ENCODE measurements at regions not wholly inside any gene's neighbourhood (a gene's known extent, or its start where the extent isn't known, plus 50 kb on each side); places are given as distances from the start of the nearest gene placed in this dataset.
"Not testable (repeated sequence)": the region's sequence is repeated elsewhere in the genome, so short reads cannot be mapped to it uniquely, and the experiment has no call there.

DNA sequence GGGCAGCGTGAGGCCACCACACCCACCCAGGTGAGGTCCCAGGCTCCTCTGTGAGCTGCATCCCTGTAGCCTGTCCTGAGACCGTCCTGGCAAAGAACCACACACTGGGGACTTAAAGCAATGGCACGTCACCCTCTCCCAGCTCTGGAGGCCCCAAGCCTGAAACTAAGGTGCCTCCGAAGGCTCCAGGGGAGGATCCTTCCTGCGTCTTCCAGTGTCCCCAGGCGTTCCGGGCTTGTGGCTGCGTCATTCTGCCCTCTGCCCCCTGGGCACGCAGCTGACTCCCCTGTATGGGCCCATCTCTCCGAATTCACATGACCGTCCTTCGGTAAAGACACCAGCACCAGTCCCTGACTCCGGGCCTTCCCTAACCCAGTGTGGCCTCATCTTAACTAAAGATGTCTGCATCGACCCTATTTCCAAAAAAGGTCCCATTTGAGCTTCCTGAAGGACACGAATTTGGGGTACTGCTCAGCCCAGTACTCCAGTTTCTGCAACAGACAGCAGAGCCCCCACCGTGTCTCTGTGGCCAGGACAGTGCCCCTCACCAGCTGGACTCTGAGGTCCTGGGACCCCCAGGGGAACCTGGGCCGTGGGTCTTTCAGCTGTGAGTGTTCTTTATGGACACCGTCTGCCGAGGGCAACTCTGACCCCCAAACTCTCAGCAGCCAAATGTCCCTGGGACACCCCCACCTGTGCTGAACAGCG is 75.2 kb upstream of the CTDP1 start:
- DNase-seq (no peak), ATAC-seq (no peak)
- Mint-ChIP-seq H3K4me3 (no peak overlapping the region), H3K27me3 (no peaks in the 10 kb centered on the region), H3K27ac (no peak overlapping the region), H3K4me1 (no peaks in the 10 kb centered on the region), H3K9me3 (no peaks in the 10 kb centered on the region)

GRCh38 chr18:79604913-79605880 is 74.4 kb upstream of the CTDP1 start:
- no peak for ATAC-seq
- H3K9me3 Mint-ChIP-seq, result no peaks in the 10 kb centered on the region

DNA sequence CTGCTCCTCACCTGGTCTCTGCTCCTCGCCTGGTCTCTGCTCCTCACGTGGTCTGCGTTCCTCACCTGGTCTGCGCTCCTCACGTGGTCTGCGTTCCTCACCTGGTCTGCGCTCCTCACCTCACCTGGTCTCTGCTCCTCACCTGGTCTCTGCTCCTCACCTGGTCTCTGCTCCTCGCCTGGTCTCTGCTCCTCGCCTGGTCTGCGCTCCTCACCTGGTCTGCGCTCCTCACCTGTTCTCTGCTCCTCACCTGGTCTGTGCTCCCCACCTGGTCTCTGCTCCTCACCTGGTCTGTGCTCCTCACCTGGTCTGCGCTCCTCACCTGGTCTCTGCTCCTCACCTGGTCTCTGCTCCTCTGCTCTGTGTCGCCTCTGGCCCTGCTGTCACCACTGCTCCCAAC is 73.5 kb upstream of the CTDP1 start:
- H3K27me3 Mint-ChIP-seq, DNase-seq, H3K4me3 Mint-ChIP-seq, H3K27ac Mint-ChIP-seq, ATAC-seq, H3K9me3 Mint-ChIP-seq, H3K4me1 Mint-ChIP-seq: not testable (repeated sequence)

More at GRCh38 chr18:79604913-79605880, 74.4 kb upstream of the CTDP1 start:
- Mint-ChIP-seq H3K27me3 (no peaks in the 10 kb centered on the region), H3K4me1 (no peaks in the 10 kb centered on the region), H3K4me3 (no peak overlapping the region), H3K27ac (no peak overlapping the region)
- DNase-seq, result no peak

- H3K9me3 Mint-ChIP-seq, result no peaks in the 10 kb centered on the region
- ATAC-seq (no peak), DNase-seq (no peak)
- H3K4me3 Mint-ChIP-seq, result no peak overlapping the region
- H3K27me3 Mint-ChIP-seq, result no peaks in the 10 kb centered on the region
- H3K4me1 Mint-ChIP-seq, result no peaks in the 10 kb centered on the region
- peak overlapping the region in 1 of 2 donors; percentile 48 for H3K27ac Mint-ChIP-seq
Measured at GRCh38 chr18:79606621-79607331, 72.8 kb upstream of the CTDP1 start.

DNA sequence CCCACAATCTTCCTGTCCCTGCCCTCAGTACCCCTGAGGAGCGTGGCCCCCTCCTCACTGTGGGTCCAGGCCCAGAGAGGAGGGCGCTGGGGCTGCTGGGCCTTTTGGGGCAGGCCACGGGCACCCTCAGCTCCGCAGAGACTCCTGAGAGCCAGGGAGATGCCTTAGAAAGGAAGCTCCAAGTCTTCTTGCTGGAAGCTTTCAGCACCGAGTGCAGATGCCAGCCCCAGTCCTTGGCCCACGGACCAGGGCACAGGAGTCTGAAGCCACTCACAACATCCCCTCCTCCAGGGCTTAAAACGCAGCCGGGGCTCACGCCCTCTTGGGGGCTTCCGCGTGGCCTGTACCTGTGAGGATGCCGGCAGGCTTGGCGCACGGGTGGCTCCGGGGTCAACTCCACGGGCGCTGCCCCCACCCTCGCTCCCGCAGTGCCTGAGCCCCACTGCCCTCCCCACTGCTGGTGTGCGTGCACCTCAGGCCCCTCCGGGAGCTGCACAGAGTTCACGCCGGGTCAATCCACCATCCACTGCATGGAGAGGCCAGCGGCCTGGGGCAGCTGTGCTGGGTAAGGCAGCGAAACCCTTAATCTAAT is 72.1 kb upstream of the CTDP1 start:
- Mint-ChIP-seq H3K27me3 (no peaks in the 10 kb centered on the region), H3K9me3 (no peaks in the 10 kb centered on the region), H3K27ac (no peak overlapping the region), H3K4me3 (no peak overlapping the region), H3K4me1 (no peaks in the 10 kb centered on the region)
- no peak for ATAC-seq
- DNase-seq, result no peak

DNA sequence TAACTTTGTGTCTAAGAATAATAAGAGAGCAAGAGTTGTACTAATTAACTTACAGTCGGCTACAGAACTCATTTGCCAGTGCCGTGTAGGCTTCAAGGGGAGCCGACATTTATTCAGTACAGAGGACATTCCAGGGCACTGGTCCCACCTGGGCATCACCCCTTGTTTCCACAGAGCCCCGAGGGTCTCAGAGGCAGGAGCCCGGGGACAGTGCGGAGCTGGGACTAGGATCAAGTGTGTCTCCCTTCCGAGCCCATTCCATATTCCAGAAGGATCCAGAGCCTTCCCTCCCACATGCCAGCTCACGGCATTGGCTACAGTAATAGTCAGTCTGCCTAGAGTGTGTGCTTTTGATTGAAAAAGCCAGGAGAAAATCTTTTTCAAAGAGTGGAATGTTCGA is 71.5 kb upstream of the CTDP1 start:
- H3K4me3 Mint-ChIP-seq, result no peak overlapping the region
- H3K4me1 Mint-ChIP-seq, result no peaks in the 10 kb centered on the region
- no peaks in the 10 kb centered on the region for H3K27me3 Mint-ChIP-seq
- no peak overlapping the region for H3K27ac Mint-ChIP-seq
- ATAC-seq (no peak), DNase-seq (no peak)
- no peaks in the 10 kb centered on the region for H3K9me3 Mint-ChIP-seq

- no peak overlapping the region for H3K27ac Mint-ChIP-seq
- no peak overlapping the region for H3K4me3 Mint-ChIP-seq
- no peak for ATAC-seq
- no peaks in the 10 kb centered on the region for H3K4me1 Mint-ChIP-seq
- H3K27me3 Mint-ChIP-seq, result no peaks in the 10 kb centered on the region
- H3K9me3 Mint-ChIP-seq, result no peaks in the 10 kb centered on the region
- DNase-seq, result no peak
Measured at GRCh38 chr18:79608535-79608934, 71.1 kb upstream of the CTDP1 start.

GRCh38 chr18:79608999-79609461 is 70.6 kb upstream of the CTDP1 start:
- Mint-ChIP-seq H3K27me3 (no peaks in the 10 kb centered on the region), H3K4me1 (no peaks in the 10 kb centered on the region), H3K4me3 (no peak overlapping the region), H3K27ac (no peak overlapping the region), H3K9me3 (no peaks in the 10 kb centered on the region)
- ATAC-seq (no peak), DNase-seq (no peak)

DNA sequence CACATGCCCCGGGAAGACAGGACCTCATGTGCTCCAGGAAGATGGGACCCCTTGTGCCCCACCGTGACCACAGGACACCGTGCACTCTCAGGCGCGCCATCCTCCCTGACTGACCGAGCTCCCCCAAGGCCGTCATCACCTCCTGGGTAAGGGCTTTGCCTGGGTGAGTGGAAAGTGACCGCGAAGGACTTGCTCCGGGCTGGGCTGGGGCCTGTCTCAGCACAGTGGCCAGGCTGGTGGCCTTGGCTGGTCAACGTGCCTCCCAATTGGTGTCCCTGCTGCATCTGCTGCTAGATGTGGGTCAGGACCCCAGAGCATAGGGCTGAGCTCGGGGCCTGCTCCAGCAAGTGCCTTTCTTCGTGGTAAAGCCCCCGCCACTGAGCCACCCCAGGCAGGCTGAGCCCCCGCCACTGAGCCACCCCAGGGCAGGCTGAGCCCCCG is 69.7 kb upstream of the CTDP1 start:
- Mint-ChIP-seq H3K9me3 (no peaks in the 10 kb centered on the region), H3K27ac (no peak overlapping the region), H3K4me3 (no peak overlapping the region), H3K4me1 (no peaks in the 10 kb centered on the region), H3K27me3 (no peaks in the 10 kb centered on the region)
- ATAC-seq, result no peak
- DNase-seq, result no peak

GRCh38 chr18:79610461-79611039 is 69.1 kb upstream of the CTDP1 start:
- H3K9me3 Mint-ChIP-seq, result no peaks in the 10 kb centered on the region

GRCh38 chr18:79611040-79611681 is 68.4 kb upstream of the CTDP1 start:
- H3K4me1 Mint-ChIP-seq, result no peaks in the 10 kb centered on the region
- no peaks in the 10 kb centered on the region for H3K9me3 Mint-ChIP-seq
- H3K27ac Mint-ChIP-seq, result no peak overlapping the region
- no peak for ATAC-seq
- H3K4me3 Mint-ChIP-seq, result no peak overlapping the region
- no peaks in the 10 kb centered on the region for H3K27me3 Mint-ChIP-seq
- no peak for DNase-seq

More at GRCh38 chr18:79610461-79611039, 69.1 kb upstream of the CTDP1 start:
- Mint-ChIP-seq H3K27ac (no peak overlapping the region), H3K4me3 (no peak overlapping the region), H3K4me1 (no peaks in the 10 kb centered on the region), H3K27me3 (no peaks in the 10 kb centered on the region)
- ATAC-seq, result no peak
- DNase-seq, result no peak

GRCh38 chr18:79612291-79613108 is 67.1 kb upstream of the CTDP1 start:
- no peak overlapping the region for H3K27ac Mint-ChIP-seq
- ATAC-seq, result peak; percentile 10

GRCh38 chr18:79613186-79613931 is 66.2 kb upstream of the CTDP1 start:
- Mint-ChIP-seq H3K4me1 (no peaks in the 10 kb centered on the region), H3K9me3 (no peaks in the 10 kb centered on the region), H3K27ac (no peak overlapping the region), H3K4me3 (no peak overlapping the region), H3K27me3 (no peaks in the 10 kb centered on the region)
- DNase-seq (no peak), ATAC-seq (no peak)

More at GRCh38 chr18:79612291-79613108, 67.1 kb upstream of the CTDP1 start:
- no peaks in the 10 kb centered on the region for H3K9me3 Mint-ChIP-seq
- H3K27me3 Mint-ChIP-seq, result no peaks in the 10 kb centered on the region
- DNase-seq, result no peak
- no peak overlapping the region for H3K4me3 Mint-ChIP-seq
- no peaks in the 10 kb centered on the region for H3K4me1 Mint-ChIP-seq
